B cell (primary cell): ENCODE measurements at regions not wholly inside any gene's neighbourhood (a gene's known extent, or its start where the extent isn't known, plus 50 kb on each side); places are given as distances from the start of the nearest gene placed in this dataset.

Experiments
- ATAC-seq: fragments of 200-7000 bp; cut with Tn5 transposase; one replicate; pipeline ENCODE4 v1.10.0; 2021; ENCODE audit warnings: low read depth, mild to moderate bottlenecking, moderate number of reproducible peaks, moderate library complexity
- CTCF ChIA-PET: fragments of 350-600 bp; sonication (Branson Sonifier 250); formaldehyde crosslinking; loops from one replicate; lab custom pipeline; 2021; ENCODE audit warnings: antibody characterized with exemption, inconsistent platforms; lab: Charles Lee
- POLR2A ChIA-PET: fragments of 350-600 bp; sonication (Branson Sonifier 250); formaldehyde crosslinking; loops from one replicate; lab custom pipeline; 2021; ENCODE audit warnings: antibody characterized with exemption; lab: Charles Lee
- DNase-seq: peaks from one replicate; pipeline ENCODE4 v3.0.0; 2013
- H2AFZ ChIP-seq: 2 replicates; pipeline ENCODE4 v1.6.1; 2012; ENCODE audit warnings: mild to moderate bottlenecking, low read depth, low read length; ENCODE audit not compliant: insufficient read depth, poor library complexity, severe bottlenecking
- H3K27ac ChIP-seq, 2 donors: 1 replicate in 1 of 2; 2 replicates in 1 of 2; pipeline ENCODE4 v1.5.1; 2012 to 2013; ENCODE audit warnings: low read length in 2 of 2, mild to moderate bottlenecking in 2 of 2, moderate library complexity in 1 of 2
- H3K27me3 ChIP-seq, 4 experiments: fragments of 200-600 bp in 1 of 4; sonication (generic) in 1 of 4; replicated peaks in 1 of 4; 1 replicate in 2 of 4; 2 replicates in 2 of 4; pipeline versions ENCODE4 v1.6.1 to v1.7.0; 2013 to 2016; ENCODE audit warnings: low read length in 3 of 4, mild to moderate bottlenecking in 2 of 4, mixed read lengths in 1 of 4, moderate library complexity in 1 of 4; ENCODE audit not compliant: insufficient read depth in 4 of 4, control insufficient read depth in 3 of 4; ENCODE audit errors: control extremely low read depth in 1 of 4
- H3K36me3 ChIP-seq, 2 experiments: replicated peaks in 1 of 2; 1 replicate in 1 of 2; 2 replicates in 1 of 2; pipeline versions ENCODE4 v1.6.1 to v1.7.1; 2013; ENCODE audit warnings: low read length in 1 of 2; ENCODE audit not compliant: insufficient read depth in 2 of 2, control insufficient read depth in 1 of 2; ENCODE audit errors: control extremely low read depth in 1 of 2, extremely low read depth in 1 of 2
- H3K4me1 ChIP-seq, 2 donors: fragments of 200-600 bp in 1 of 2; sonication (generic) in 1 of 2; 1 replicate in 1 of 2; 2 replicates in 1 of 2; pipeline versions ENCODE4 v1.5.1 to v1.6.1; 2013 to 2017; ENCODE audit warnings: low read length in 2 of 2; ENCODE audit not compliant: control insufficient read depth in 2 of 2, insufficient read depth in 2 of 2
- H3K4me2 ChIP-seq: replicated peaks from 2 replicates; pipeline ENCODE3; 2012; ENCODE audit warnings: mild to moderate bottlenecking, low read depth, low read length; ENCODE audit not compliant: poor library complexity, severe bottlenecking
- H3K4me3 ChIP-seq, 5 experiments: fragments of 200-600 bp in 1 of 5; sonication (generic) in 1 of 5; 1 replicate in 3 of 5; 2 replicates in 2 of 5; pipeline versions ENCODE4 v1.5.1 to v1.7.0; 2011 to 2016; ENCODE audit warnings: low read length in 4 of 5, mild to moderate bottlenecking in 4 of 5, low read depth in 2 of 5, control low read depth in 1 of 5, moderate library complexity in 1 of 5; ENCODE audit not compliant: insufficient read depth in 1 of 5; ENCODE audit errors: control extremely low read depth in 1 of 5, extremely low read depth in 1 of 5
- H3K79me2 ChIP-seq: fragments of 200-600 bp; sonication (generic); one replicate; pipeline ENCODE4 v1.6.0; 2016; ENCODE audit warnings: low read length; ENCODE audit not compliant: control insufficient read depth, insufficient read depth
- H3K9ac ChIP-seq: fragments of 200-600 bp; sonication (generic); 2 replicates; pipeline ENCODE4 v1.6.1; 2017; ENCODE audit warnings: mild to moderate bottlenecking, low read length, moderate library complexity
- H3K9me3 ChIP-seq, 3 donors: one replicate each; pipeline versions ENCODE4 v1.6.1 to v1.7.1; 2013; ENCODE audit warnings: low read length in 2 of 3; ENCODE audit not compliant: control insufficient read depth in 2 of 3, insufficient read depth in 1 of 3; ENCODE audit errors: control extremely low read depth in 1 of 3
- H4K20me1 ChIP-seq: 2 replicates; pipeline ENCODE4 v1.6.0; 2012; ENCODE audit warnings: mild to moderate bottlenecking, low read length; ENCODE audit not compliant: insufficient read depth, control insufficient read depth, poor library complexity, severe bottlenecking
- H3K27ac Mint-ChIP-seq: one replicate; pipeline ENCODE4 v1.8.0; 2021; ENCODE audit warnings: mixed read lengths
- H3K27me3 Mint-ChIP-seq: one replicate; pipeline ENCODE4 v1.8.0; 2021; ENCODE audit warnings: mixed read lengths
- H3K4me1 Mint-ChIP-seq: one replicate; pipeline ENCODE4 v1.8.0; 2021; ENCODE audit warnings: mixed read lengths
- H3K4me3 Mint-ChIP-seq: one replicate; pipeline ENCODE4 v1.8.0; 2021; ENCODE audit warnings: mixed read lengths
- H3K9me3 Mint-ChIP-seq: one replicate; pipeline ENCODE4 v1.8.0; 2022; ENCODE audit warnings: mixed read lengths; ENCODE audit not compliant: insufficient read depth
- CTCF ChIP-seq: fragments of 200-600 bp; IDR thresholded peaks from one replicate; pipeline ENCODE4 v1.8.0; 2022; ENCODE audit warnings: antibody characterized with exemption, mild to moderate bottlenecking
- EZH2 ChIP-seq: IDR thresholded peaks from 2 replicates; pipeline ENCODE4 v1.6.1; 2012; ENCODE audit warnings: borderline replicate concordance, low read depth, mild to moderate bottlenecking, moderate library complexity, low read length; ENCODE audit not compliant: insufficient read depth, poor library complexity, severe bottlenecking
- WGBS: methylation state at CpG from one replicate; pipeline ENCODE4 v1.1.5; 2013; ENCODE audit warnings: missing lambda C conversion rate; ENCODE audit not compliant: insufficient coverage; 5-methylcytosine and 5-hydroxymethylcytosine counted together
- intact Hi-C: fragments of 100-400 bp; cut with micrococcal nuclease; formaldehyde crosslinking; loops from one replicate; pipeline ENCODE4 v1.10.0; 2022

DNA sequence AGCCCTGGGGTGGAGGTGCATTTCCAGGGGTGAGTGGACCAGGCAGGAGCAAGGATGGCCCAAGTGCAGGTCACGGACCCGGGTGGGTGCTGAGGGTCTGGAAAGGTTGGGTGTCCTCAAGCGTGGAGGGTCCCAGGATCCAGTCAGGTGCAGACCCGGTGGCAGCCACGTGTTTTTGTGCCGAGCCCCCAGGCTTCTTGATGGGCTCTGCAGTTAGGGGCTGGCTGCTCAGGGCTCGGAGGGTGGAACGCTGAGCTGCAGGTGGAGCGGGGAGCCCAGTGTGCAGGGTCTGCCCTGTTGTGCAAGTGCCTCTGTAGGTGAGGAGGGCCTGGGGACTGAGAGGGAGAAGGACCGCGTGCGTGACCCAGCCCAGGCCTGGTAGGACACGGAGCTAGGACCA lies 70.9 kb upstream of the HLA-E start:
- Histone ChIP-seq H3K4me1 (no peaks in the 10 kb centered on the region), H3K4me2 (no peak overlapping the region), H3K9ac (no peak overlapping the region), H3K27ac (no peak overlapping the region), H2AFZ (no peak overlapping the region), H3K36me3 (no peaks in the 10 kb centered on the region), H3K4me3 (no peak overlapping the region), H3K27me3 (peaks cover 0 to 27% (median 4%) of the 10 kb centered on the region in 4 experiments), H3K9me3 (no peaks in the 10 kb centered on the region), H4K20me1 (no peaks in the 10 kb centered on the region), H3K79me2 (no peaks in the 10 kb centered on the region)
- no peaks in the 10 kb centered on the region for H3K4me1 Mint-ChIP-seq
- no peak overlapping the region for H3K4me3 Mint-ChIP-seq
- intact Hi-C loops, result no loop called here
- ChIA-PET POLR2A (no interaction called here), CTCF (no interaction called here)
- peaks cover 45% of the 10 kb centered on the region for H3K27me3 Mint-ChIP-seq
- ATAC-seq, result no peak
- WGBS, result 83% methylated on average over 13 of the region's 13 CpGs
- no peak overlapping the region for H3K27ac Mint-ChIP-seq
- TF ChIP-seq EZH2 (no peak), CTCF (no peak)
- no peak for DNase-seq
- no peaks in the 10 kb centered on the region for H3K9me3 Mint-ChIP-seq

DNA sequence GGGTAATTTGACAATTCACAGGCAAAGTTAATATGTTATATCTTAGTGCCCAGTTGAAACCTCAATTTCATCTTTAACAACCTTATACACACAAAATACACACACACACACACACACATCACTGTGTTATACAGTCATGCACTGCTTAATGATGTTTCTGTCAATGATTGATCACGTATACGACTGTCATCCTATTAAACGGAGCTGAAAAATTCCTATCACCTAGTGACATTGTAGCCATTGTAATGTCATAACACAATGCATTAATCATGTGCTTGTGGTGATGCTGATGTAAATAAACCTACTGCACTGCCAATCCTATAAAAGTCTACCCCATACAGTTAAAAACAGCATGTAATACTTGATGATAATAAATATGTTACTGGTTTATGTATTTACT lies 64.8 kb upstream of the HLA-E start:
- Histone ChIP-seq H4K20me1 (no peaks in the 10 kb centered on the region), H3K4me2 (no peak overlapping the region), H3K27ac (no peak overlapping the region), H3K4me1 (no peaks in the 10 kb centered on the region), H3K4me3 (no peak overlapping the region), H2AFZ (no peak overlapping the region), H3K27me3 (peaks cover 0 to 26% (median 15%) of the 10 kb centered on the region in 4 experiments), H3K9ac (no peak overlapping the region), H3K79me2 (no peaks in the 10 kb centered on the region), H3K36me3 (no peaks in the 10 kb centered on the region), H3K9me3 (no peaks in the 10 kb centered on the region)
- Mint-ChIP-seq H3K27me3 (peaks cover 56% of the 10 kb centered on the region), H3K9me3 (no peaks in the 10 kb centered on the region), H3K27ac (no peak overlapping the region), H3K4me1 (no peaks in the 10 kb centered on the region), H3K4me3 (no peak overlapping the region)
- no peak for DNase-seq
- ChIA-PET POLR2A (no interaction called here), CTCF (no interaction called here)
- no peak for TF ChIP-seq CTCF
- no peak for TF ChIP-seq EZH2
- no CpG with 5 or more reads among the region's 3 CpGs for WGBS
- no peak for ATAC-seq
- intact Hi-C loops, result no loop called here
